Activated CD8-positive, alpha-beta memory T cell treated with anti-CD3 and anti-CD28 coated beads, Interleukin-2, amount 50 U/mL, for 24 hours (primary cell): ENCODE measurements at regions not wholly inside any gene's neighbourhood (a gene's known extent, or its start where the extent isn't known, plus 50 kb on each side); places are given as distances from the start of the nearest gene placed in this dataset.
"Not testable (repeated sequence)": the region's sequence is repeated elsewhere in the genome, so short reads cannot be mapped to it uniquely, and the experiment has no call there.

Experiments used
- DNase-seq: peaks from one replicate; pipeline ENCODE4 v3.0.0-alpha.2; 2020; ENCODE audit errors: extremely low read depth

DNA sequence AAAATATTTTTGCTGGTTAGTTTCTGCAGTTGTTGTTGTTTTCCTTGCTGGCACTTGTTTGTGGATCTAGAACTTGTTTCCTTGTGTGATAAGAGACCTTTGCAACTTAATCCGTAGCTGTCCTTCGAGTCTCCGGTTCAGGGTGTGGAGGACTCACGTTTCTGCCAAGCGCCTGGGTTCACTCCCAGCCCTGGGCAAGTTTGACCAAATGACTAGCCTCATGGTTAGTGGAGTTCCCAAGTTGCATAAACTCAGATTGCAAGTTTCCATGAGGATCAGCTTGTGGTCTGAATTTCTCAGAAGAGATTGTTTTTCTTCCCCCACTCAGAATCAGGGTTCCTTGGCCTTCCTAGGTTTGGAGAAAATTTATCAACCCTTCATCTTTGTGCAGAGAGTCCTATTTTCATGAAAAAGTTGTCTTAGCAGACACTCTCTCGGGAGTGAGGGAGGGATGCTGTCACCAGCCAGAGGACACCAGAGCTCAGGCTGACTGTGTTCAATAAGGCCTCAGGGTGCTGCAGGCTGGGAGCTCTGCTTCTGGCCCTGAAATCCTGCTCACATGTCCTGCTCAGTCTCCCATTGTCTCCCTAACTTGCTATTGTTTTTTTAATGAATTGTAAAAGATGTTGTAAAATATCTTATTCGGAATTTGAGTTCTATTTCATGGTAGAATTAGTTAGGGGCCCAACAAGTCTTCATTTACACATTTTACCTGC lies 377.7 kb upstream of the KLF6 start:
- DNase-seq = no peak

DNA sequence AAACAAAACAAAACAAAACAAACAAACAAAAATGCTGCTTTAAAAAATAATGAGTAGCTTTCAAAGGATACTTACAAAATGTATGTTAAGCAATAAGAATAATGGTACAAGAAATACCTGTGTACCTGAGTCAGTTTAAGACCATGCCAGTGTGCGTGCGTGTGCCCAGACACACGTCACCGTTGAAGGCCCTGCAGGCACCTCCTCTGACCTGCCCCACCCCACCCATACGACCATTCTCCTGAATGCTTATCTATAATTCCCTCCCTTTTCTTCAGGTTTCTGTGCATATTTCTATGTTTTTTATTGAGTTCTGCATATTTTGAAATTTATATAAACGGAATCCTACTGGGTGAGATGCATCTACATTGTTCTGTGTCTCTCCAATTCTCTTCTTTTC lies 374.2 kb upstream of the KLF6 start:
- DNase-seq = no peak

- no peak for DNase-seq
Observed at GRCh38 chr10:4154191-4154715, 369.2 kb upstream of the KLF6 start.

- DNase-seq = no peak
Observed at GRCh38 chr10:4151466-4151865, 366.5 kb upstream of the KLF6 start.

DNA sequence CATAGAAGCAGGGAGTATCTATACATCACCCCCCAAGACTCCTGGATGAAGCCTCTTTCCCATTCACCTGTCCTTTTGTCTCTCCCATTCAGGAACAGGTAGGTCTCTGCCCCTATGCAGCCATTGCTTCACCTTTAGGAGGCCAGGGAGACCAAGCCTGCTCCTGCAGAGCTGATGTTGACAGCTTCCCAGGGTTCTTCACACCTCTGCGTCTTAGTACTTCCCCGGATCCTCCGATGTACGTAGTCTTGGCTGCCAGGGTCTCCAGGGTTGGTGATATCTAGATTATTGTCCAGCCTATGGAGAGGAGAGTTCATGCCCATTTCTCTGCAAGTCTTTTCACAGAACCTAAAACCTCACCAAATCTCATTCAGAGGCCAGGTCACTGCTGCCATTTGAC lies 365.7 kb upstream of the KLF6 start:
- DNase-seq = no peak

GRCh38 chr10:4149460-4149859 lies 364.5 kb upstream of the KLF6 start:
- DNase-seq = not testable (repeated sequence)

DNA sequence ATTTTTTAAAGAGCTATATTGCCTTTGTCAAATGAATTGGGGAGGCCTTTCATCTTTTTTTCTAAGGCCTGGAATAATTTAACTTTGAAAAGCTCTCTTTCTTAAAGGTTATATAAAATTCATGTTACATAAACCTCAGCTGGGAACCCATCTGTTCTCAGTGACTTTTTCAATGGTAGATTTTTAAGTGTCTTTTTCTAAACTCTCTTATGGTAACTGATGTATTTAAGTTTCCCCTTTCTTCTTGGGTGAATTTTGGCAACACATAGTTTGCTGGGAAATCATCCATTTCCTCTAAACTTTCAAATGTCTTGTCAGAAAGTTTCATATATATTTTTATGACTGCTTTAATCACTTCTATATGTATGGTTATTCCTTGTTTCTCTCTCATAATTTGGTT lies 362.2 kb upstream of the KLF6 start:
- no peak for DNase-seq

DNA sequence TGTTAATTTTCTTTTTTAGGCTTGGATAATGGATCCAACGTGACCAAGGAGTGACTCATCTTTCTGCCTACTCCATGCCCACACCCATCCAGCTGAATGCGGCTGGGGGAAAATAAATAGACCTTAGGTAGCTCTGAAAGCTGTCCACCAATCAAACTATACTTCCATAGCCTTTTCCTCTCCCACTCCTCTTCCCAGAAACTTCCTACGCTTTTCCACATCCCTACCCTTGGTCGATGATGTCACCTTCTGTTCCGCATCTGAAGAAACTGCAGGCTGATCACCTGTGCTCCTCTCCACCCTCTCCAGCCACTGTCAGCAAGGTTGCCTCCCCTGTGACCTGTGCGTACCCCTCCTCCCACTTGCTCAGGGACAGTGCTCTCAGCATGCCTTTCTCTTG lies 359.8 kb upstream of the KLF6 start:
- no peak for DNase-seq

GRCh38 chr10:4141471-4141870 lies 356.5 kb upstream of the KLF6 start:
- DNase-seq = no peak

DNA sequence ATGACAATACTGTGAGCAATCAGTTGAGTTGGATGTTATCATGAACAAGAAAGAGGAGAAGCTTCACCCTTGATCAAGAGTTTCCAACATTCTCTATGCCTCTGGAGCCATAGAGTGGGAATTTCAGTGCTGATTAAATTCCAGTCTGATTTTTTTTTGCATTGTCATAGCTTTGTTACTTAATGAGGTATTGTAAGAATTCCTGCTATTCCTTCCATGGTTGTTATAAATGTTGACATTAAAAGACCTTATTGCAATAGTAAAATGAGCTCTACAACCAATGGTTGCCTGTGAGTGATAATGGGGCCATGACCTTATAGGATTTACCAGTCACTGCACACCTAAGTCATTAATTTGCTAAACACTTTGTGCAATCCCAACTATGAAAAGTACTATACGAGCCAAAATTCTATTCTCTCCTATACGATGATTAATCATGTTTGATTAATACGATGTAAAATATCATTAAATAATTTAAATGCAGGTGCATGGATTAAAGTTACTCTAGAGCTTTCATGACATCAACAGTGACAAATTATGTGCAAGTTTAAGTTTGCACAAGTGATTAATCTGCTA lies 353.2 kb upstream of the KLF6 start:
- DNase-seq = no peak

DNA sequence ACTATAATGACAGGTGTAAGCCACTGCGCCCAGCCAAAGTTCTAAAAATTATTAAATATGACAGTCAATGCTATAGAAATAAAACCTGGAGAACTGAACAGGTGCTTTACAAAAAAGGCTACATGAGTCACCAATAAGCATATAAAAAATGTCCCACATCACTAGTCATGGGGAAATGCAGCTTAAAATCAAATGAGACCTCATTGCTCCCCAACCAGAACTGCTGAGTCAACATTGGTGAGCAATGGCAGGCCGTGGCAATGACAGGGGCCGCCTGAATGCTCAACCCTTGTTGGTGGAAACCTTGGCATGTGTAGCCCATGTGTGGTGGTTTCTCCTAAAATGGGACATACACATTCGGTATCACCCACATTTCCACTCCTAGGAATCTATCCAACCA lies 352.3 kb upstream of the KLF6 start:
- DNase-seq = no peak

DNA sequence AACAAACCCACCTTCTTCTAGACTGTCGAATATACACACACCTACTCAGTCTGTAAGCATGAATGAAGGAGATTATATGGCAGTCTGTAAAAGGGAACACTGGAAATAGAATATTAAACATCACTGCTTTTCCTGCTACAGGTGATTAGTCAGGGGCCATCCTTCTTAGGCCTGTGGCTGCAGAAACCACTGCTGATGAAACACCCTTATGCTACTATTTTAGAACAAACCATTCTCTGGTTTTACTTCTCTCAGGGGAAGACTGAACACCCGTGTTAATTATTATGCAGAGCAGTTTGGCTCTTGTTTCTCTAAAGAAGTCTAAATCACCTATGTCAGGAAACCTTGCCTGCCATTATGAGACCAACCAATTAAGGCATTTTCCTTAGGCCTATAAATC lies 351.1 kb upstream of the KLF6 start:
- no peak for DNase-seq

DNA sequence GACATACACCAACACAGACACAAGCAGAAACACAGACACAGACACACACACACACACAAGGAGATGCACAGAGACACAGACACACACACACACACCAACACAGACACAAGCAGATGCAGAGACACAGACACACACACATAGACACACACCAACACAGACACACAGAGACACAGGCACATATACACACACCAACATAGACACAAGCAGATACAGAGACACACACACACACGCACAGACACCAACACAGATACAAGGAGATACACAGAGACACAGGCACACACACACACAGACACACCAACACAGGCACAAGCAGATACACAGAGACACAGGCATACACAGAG lies 347.2 kb upstream of the KLF6 start:
- DNase-seq = no peak

GRCh38 chr10:4131407-4132215 lies 346.6 kb upstream of the KLF6 start:
- no peak for DNase-seq

GRCh38 chr10:4130685-4131084 lies 345.7 kb upstream of the KLF6 start:
- no peak for DNase-seq

GRCh38 chr10:4129866-4130477 lies 345.0 kb upstream of the KLF6 start:
- no peak for DNase-seq

GRCh38 chr10:4127518-4128315 lies 342.7 kb upstream of the KLF6 start:
- no peak for DNase-seq

DNA sequence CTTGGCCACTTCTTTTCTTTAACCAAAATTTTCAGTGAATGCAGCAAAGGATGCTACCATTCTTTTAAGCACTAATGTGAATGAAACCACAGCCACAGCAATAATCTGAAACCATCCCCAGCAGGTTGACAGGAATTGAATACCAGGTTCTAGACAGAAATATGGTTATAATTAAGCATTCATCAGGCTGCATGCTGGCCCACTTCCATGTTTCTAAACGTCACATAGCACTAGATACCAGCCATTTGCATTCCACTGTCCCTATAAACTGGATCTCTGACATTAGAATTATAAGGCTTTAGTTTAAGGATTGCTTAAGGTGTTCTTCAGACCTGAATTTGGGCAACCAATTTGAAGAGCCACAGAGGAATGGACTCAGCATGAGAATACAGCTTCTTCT lies 340.8 kb upstream of the KLF6 start:
- DNase-seq = no peak

- DNase-seq = no peak
Observed at GRCh38 chr10:4121502-4122380, 336.7 kb upstream of the KLF6 start.

DNA sequence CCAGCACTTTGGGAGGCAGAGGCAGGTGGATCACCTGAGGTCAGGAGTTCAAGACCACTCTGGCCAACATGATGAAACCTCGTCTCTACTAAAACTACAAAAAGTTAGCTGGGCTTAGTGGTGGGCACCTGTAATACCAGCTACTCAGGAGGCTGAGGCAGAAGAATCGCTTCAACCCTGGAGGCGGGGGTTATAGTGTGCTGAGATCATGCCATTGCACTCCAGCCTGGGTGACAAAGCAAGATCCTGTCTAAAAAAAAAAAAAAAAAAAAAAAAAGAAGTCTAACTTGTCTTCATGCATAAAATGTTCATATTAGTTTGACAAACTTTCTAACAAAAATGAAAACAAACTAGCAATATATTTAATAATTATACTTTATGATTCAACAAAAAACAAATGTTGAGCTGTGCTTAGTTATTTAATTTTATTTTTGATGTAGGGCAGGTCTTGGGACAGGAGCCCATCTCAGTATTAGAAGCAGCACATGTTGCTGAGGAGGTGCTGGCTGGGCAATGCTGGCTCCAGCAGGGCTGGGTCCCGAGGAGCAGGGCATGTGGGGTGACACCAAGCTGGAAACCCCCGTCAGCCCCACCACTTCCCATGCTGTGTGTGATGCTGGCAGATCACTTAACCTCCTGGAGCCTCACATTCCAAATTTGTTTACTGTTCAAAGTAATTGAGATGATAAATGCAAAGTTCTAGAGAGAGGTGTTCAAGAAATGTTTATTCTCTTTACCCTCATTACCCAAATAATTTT lies 335.3 kb upstream of the KLF6 start:
- no peak for DNase-seq
